PC-9 (cell line): ENCODE measurements at regions not wholly inside any gene's neighbourhood (a gene's known extent, or its start where the extent isn't known, plus 50 kb on each side); places are given as distances from the start of the nearest gene placed in this dataset.

Source experiments
- EZH2 ChIP-seq: fragments of 200-600 bp; sonication (generic); IDR thresholded peaks from 2 replicates; pipeline ENCODE4 v1.8.0; 2017; ENCODE audit warnings: antibody characterized with exemption, low read depth
- TF ChIP-seq, protein P1 (sequence below): fragments of 200-600 bp; sonication (generic); conservative IDR thresholded peaks from 2 replicates; pipeline ENCODE4 v1.6.1; 2017; ENCODE audit warnings: mixed run types, antibody characterized with exemption, mild to moderate bottlenecking, moderate library complexity

DNA sequence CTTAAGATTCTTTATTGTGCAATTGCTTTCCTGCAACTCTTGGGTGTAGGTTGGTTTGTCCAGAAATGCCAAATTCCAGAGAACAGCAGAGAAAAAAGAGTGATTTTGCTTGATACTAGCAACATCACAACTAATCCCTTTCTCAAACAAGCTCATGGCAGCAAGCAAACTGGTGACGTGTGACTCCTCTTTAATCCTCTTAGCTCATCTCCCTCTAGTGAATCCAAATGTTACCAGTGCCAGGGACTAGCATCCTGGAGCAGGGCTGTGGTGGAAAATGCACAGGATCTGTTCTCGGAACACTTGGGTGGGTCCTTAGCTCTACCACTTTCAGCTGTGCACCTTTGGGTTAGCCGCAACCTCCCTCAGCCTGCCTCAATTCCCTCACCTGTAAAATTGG lies 204.0 kb upstream of the CCL2 start:
- TF ChIP-seq, protein P1, sequence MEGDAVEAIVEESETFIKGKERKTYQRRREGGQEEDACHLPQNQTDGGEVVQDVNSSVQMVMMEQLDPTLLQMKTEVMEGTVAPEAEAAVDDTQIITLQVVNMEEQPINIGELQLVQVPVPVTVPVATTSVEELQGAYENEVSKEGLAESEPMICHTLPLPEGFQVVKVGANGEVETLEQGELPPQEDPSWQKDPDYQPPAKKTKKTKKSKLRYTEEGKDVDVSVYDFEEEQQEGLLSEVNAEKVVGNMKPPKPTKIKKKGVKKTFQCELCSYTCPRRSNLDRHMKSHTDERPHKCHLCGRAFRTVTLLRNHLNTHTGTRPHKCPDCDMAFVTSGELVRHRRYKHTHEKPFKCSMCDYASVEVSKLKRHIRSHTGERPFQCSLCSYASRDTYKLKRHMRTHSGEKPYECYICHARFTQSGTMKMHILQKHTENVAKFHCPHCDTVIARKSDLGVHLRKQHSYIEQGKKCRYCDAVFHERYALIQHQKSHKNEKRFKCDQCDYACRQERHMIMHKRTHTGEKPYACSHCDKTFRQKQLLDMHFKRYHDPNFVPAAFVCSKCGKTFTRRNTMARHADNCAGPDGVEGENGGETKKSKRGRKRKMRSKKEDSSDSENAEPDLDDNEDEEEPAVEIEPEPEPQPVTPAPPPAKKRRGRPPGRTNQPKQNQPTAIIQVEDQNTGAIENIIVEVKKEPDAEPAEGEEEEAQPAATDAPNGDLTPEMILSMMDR: no peak
- no peak for TF ChIP-seq EZH2
